ENCODE measurements at regions not wholly inside any gene's neighbourhood (a gene's known extent, or its start where the extent isn't known, plus 50 kb on each side); places are given as distances from the start of the nearest gene placed in this dataset.

DNA sequence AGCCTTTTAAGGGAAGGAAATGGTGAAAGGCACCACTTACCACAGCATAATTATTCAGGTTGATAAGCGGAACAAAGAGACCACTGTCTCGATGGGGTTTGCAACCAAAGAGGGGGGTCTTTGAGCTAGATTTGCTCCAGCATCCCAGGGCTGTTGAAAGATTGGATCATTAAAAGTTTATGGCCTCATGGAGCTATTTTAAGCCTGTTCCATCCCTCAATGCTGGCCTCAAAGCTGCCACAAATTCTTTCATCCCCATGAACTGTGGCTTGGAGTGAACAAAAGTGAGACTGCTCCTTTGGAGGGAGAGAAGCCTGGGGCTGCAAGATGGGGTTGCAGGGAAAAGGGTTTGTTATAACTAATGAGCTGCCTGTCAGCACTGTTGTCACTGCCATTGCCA, 209.8 kb downstream of the RTL9 start:
- TF ChIP-seq ELF1 (IDR thresholded peaks at IDR 0.05) (no peak), TEAD4 (IDR thresholded peaks at IDR 0.05; ENCODE audit: borderline replicate concordance, insufficient read depth) (no peak), RFX5 (IDR thresholded peaks at IDR 0.05; ENCODE audit: low read length) (no peak), MXI1 (IDR thresholded peaks at IDR 0.05; ENCODE audit: low read depth, low read length) (no peak), FOSL2 (IDR thresholded peaks at IDR 0.05; ENCODE audit: borderline replicate concordance, low read depth) (no peak), RXRA (IDR thresholded peaks at IDR 0.05; ENCODE audit: borderline replicate concordance, low read depth) (no peak), MEF2A (IDR thresholded peaks at IDR 0.05; ENCODE audit: borderline replicate concordance, low read depth) (no peak), RCOR1 (IDR thresholded peaks at IDR 0.05; ENCODE audit: low read length) (no peak), FOXJ3 (CRISPR knock-in tag; IDR thresholded peaks at IDR 0.05) (no peak), SMC3 (IDR thresholded peaks at IDR 0.05; ENCODE audit: low read depth, low read length) (no peak), POLR2AphosphoS5 (IDR thresholded peaks at IDR 0.05; ENCODE audit: low read depth, low read length) (no peak), RAD21 (IDR thresholded peaks at IDR 0.05; ENCODE audit: low read length) (no peak), NFIC (IDR thresholded peaks at IDR 0.05; ENCODE audit: borderline replicate concordance) (no peak)
- TF ChIP-seq, protein P1, sequence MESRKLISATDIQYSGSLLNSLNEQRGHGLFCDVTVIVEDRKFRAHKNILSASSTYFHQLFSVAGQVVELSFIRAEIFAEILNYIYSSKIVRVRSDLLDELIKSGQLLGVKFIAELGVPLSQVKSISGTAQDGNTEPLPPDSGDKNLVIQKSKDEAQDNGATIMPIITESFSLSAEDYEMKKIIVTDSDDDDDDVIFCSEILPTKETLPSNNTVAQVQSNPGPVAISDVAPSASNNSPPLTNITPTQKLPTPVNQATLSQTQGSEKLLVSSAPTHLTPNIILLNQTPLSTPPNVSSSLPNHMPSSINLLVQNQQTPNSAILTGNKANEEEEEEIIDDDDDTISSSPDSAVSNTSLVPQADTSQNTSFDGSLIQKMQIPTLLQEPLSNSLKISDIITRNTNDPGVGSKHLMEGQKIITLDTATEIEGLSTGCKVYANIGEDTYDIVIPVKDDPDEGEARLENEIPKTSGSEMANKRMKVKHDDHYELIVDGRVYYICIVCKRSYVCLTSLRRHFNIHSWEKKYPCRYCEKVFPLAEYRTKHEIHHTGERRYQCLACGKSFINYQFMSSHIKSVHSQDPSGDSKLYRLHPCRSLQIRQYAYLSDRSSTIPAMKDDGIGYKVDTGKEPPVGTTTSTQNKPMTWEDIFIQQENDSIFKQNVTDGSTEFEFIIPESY (IDR thresholded peaks at IDR 0.05; ENCODE audit: borderline replicate concordance, low read depth) = no peak
- TF ChIP-seq, protein P2, sequence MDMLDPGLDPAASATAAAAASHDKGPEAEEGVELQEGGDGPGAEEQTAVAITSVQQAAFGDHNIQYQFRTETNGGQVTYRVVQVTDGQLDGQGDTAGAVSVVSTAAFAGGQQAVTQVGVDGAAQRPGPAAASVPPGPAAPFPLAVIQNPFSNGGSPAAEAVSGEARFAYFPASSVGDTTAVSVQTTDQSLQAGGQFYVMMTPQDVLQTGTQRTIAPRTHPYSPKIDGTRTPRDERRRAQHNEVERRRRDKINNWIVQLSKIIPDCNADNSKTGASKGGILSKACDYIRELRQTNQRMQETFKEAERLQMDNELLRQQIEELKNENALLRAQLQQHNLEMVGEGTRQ (IDR thresholded peaks at IDR 0.05; ENCODE audit: borderline replicate concordance, low read depth, low read length) = no peak
- TF ChIP-seq, protein P3, sequence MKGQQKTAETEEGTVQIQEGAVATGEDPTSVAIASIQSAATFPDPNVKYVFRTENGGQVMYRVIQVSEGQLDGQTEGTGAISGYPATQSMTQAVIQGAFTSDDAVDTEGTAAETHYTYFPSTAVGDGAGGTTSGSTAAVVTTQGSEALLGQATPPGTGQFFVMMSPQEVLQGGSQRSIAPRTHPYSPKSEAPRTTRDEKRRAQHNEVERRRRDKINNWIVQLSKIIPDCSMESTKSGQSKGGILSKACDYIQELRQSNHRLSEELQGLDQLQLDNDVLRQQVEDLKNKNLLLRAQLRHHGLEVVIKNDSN (IDR thresholded peaks at IDR 0.05; ENCODE audit: borderline replicate concordance, low read depth) = no peak
- TF ChIP-seq, protein P4, sequence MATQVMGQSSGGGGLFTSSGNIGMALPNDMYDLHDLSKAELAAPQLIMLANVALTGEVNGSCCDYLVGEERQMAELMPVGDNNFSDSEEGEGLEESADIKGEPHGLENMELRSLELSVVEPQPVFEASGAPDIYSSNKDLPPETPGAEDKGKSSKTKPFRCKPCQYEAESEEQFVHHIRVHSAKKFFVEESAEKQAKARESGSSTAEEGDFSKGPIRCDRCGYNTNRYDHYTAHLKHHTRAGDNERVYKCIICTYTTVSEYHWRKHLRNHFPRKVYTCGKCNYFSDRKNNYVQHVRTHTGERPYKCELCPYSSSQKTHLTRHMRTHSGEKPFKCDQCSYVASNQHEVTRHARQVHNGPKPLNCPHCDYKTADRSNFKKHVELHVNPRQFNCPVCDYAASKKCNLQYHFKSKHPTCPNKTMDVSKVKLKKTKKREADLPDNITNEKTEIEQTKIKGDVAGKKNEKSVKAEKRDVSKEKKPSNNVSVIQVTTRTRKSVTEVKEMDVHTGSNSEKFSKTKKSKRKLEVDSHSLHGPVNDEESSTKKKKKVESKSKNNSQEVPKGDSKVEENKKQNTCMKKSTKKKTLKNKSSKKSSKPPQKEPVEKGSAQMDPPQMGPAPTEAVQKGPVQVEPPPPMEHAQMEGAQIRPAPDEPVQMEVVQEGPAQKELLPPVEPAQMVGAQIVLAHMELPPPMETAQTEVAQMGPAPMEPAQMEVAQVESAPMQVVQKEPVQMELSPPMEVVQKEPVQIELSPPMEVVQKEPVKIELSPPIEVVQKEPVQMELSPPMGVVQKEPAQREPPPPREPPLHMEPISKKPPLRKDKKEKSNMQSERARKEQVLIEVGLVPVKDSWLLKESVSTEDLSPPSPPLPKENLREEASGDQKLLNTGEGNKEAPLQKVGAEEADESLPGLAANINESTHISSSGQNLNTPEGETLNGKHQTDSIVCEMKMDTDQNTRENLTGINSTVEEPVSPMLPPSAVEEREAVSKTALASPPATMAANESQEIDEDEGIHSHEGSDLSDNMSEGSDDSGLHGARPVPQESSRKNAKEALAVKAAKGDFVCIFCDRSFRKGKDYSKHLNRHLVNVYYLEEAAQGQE (IDR thresholded peaks at IDR 0.05; ENCODE audit: low read depth, low read length) = no peak
- 0 out of 2 replicates have a peak, but pooled peaks cover 4% of the 10 kb centered on the region for H3K9me3 ChIP-seq
- ChIA-PET POLR2A (no interaction called here), CTCF (no interaction called here)
- H3K36me3 ChIP-seq (replicated peaks in 1 of 2; ENCODE audit: control insufficient read depth in 1 of 2, insufficient read depth in 2 of 2, low read length in 1 of 2) = no peaks in the 10 kb centered on the region
- no peaks in the 10 kb centered on the region for H3K9me2 ChIP-seq
- no peaks in the 10 kb centered on the region for H3K79me2 ChIP-seq (ENCODE audit: insufficient read depth)
- H3K4me2 ChIP-seq = no peak overlapping the region
- WGBS (ENCODE audit: low lambda C conversion rate) = 22% methylated on average over 2 of the region's 2 CpGs
- no peak for DNase-seq
- H3K9ac ChIP-seq = no peak overlapping the region
- no peak overlapping the region for H3K4me3 ChIP-seq (ENCODE audit: low read depth in 2 of 2, low read length in 1 of 2)
- no peaks in the 10 kb centered on the region for H3F3A ChIP-seq (replicated peaks; ENCODE audit: insufficient read depth)
- H4K20me1 ChIP-seq (ENCODE audit: insufficient read depth) = no peaks in the 10 kb centered on the region
- H3K27me3 ChIP-seq (ENCODE audit: insufficient read depth) = no peaks in the 10 kb centered on the region
- H2AFZ ChIP-seq (ENCODE audit: low read depth) = no peak overlapping the region
- H3K4me1 ChIP-seq (ENCODE audit: control insufficient read depth in 1 of 2, insufficient read depth in 2 of 2, low read depth in 1 of 2, low read length in 1 of 2) = no peaks in the 10 kb centered on the region
- no peak overlapping the region for H3K27ac ChIP-seq (ENCODE audit: low read depth in 2 of 2, low read length in 1 of 2)
